Umbilical cord (tissue), 1 donor: ENCODE measurements at regions not wholly inside any gene's neighbourhood (a gene's known extent, or its start where the extent isn't known, plus 50 kb on each side); places are given as distances from the start of the nearest gene placed in this dataset.

Experiments used
- DNase-seq: peaks from one replicate; pipeline ENCODE4 v3.0.0-alpha.2; 2015; ENCODE audit warnings: low spot score

DNA sequence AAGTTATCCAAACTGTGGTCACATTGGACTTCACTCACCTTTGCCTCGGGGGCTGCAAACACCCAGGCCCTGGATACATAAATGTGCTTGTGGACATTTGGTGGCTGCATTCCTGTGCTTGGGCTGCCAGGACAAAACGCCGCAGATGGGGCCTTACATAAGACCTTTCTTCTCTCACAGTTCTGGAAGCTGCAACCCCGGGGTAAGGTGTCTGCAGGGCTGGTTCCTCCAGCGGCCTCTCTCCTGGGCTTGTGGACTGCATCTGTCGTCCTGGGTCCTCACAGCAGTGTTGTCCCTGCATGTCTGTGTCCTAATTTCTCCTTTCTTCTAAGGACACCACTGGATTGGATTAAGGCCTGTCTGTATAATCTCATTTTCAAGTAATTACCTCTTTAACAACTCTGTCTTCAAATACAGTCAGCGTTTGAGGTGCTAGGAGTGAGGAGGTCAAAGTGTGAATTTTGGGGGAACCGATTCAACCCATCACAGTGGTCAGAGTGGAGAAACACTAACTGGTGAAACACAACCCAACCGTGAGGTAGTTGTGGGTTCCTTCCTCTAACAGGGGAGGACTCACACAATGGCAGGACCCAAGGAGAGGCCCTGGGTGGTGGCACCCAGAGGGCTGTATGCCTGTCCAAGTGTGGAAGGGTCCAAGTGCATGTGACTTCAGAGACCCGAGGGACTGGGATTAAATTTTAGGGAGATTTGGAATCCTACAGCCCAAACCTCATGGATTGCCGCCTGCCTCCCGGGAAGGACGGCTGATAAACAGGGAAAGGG is 415.6 kb downstream of the IRX2 start:
- DNase-seq: no peak

DNA sequence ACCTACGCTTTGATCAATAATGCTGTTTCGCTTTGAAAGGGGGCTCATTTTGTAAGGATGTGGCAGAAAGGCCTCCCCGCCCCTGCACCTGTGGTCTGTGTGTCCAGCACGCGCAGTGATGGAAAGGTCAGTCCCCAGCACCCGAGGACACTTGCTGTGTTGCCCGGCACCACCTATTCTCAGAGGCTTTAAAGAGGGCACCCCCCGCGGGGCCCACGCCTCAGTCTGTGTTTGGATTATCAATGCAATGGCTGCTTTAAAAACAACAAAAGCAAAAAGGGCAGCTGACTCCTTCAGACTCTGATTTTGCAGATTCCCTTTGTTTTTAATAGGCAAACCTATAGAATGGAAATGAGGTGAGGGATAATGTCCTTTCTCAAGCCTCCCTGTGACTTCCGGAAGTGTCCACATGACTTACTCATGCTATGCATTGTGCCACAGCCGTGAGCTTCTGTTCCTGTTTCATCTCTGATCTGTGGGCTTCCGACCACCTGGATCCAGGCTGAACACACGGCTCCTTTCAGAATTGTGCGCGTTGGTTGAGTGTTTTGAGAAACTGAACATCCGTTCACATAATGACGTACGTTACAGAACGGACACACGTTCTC is 416.2 kb downstream of the IRX2 start:
- no peak for DNase-seq

DNA sequence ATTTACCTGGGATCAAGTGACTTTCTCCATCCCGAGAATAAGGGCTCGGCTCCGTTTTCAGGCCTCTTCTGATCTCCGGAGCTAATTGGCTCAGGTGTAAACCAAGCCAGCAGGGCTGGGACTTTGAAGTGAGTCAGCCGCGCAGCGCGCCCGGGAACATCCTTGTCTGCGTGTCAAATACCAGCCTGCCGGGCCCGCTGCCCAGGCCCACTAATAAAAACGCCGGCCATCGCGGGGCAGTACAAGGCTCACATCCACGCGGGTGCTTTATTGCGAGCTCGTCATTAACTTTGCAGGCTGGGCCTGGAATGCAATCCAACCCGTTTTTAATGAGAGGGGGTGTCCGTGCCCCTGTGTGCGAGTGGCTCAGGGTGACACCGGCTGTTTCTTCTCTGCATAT is 416.8 kb downstream of the IRX2 start:
- DNase-seq: peak; percentile 12

DNA sequence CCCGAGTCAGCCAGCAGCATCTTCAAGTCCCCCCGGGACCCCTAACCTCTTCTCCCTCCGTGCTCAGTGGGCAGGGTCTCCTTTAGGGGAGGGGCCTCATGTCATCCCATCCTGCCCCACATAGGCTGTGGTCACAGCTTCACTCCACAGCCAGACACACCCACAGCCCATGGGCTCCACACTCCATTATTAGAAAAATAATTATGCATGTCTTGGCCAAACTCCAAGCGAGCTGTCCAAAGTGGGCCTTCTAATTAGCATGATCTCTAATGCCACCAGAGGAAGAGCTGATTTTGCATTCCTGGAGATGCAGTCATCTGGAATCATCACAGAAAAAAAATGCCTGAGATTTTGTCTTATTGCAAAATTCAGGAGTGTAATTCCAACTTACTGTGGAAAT is 418.2 kb downstream of the IRX2 start:
- DNase-seq: peak; percentile 21

DNA sequence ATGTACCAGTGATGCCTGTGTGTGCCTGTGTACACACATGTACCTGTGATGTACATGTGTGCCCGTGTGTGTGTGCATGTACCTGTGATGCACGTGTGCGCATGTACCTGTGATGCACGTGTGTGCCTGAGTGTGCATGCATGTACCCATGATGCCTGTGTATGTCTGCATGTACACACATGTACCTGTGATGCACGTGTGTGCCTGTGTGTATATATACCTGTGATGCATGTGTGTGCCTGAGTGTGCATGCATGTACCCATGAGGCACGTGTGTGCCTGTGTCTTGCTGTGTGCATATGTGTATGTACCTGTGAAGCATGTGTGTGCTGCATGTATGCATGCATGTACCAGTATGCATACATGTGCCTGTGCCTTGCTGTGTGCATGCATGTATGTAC is 419.0 kb downstream of the IRX2 start:
- DNase-seq: no peak

DNA sequence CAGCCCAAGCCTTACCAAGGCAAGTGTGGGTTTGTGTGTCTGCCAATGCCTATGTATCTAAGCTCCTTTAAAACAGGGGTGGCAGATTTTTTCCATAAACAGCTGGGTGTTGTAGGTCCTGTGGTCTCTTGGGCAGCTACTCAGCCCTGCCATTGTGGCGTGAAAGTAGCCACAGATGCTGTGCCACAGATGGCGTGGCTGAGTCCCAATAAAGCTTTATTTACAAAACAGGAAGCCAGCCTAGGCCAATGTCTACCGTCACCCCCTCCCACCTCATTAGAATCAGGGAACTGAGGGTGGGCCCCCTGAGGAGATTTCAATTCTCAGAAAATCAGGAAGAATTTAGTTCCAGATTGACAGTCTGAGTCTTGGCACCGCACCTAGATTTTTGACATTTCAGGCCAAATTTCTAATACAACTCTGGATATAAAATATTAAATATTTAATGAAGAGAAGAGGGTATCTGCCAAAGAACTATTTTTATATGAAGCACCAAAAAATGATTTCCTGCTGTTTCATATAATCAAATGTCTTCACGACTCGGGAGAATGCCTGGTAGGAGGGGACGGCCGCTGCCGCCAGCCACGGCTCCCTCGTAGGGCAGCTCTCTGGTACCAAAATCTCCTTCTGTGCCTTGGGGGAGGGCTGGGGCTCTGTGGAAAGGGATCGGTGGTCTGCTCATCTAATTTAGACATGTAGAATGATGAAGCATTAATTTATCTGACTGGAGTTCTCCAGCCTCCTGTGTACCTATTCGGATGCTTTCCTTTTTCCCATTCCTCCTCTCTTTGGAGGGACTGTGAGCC is 420.9 kb downstream of the IRX2 start:
- no peak for DNase-seq

DNA sequence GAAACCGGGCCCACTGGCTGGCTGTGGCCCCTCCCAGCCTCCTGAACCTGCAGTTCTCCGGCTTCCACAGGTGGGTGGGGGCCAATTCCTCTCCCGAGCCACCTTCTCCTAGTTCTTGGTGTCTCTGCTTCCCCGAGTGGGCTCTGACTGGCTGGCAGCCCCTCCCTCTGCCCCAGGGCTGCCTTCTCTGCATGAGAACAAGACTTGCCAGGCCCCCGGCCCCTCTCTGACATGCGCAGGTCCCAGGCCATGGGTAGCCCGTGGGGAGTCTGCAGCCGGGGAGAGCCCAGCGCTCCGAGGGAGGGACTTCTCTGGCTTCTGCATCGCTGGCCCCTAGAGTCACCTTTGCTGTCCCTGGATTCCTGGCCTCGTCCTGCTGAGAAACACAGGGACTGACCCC is 421.7 kb downstream of the IRX2 start:
- DNase-seq: no peak

DNA sequence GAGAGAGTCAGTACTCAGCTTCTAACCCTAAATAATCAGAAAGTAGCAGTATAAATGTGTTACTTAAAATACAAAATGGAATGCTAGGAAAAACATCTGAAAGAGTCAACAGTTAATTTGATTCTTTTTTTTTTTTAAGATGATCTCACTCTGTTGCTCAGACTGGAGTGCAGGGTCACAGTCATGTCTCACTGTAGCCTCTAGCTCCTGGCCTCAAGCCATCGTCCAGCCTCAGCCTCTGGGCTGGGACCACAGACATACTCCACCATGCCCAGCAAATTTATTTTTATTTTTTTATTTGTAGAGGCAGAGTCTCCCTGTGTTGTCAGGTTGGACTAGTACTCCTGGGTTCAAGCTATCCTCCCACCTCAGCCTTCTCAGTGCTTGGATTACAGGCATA is 424.9 kb downstream of the IRX2 start:
- DNase-seq: no peak

DNA sequence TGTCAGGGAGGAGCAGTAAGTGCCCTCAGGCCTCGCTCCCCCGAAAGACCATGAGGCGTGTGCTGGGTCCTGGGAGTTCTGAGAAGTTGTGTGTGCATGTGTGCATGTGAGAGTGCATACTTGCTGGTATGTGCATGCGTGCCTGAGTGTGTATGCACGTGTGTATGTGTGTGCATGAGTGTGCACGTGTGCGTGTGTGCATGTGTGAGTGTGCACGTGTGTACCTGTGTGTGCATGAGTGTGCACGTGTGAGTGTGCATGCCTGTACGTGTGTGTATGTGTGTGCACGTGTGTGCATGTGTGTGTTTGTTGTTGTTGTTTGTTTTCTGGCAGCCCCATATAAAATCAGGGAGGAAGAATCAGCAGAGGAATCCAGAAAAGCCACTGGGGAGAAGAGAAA is 426.7 kb downstream of the IRX2 start:
- DNase-seq: no peak

DNA sequence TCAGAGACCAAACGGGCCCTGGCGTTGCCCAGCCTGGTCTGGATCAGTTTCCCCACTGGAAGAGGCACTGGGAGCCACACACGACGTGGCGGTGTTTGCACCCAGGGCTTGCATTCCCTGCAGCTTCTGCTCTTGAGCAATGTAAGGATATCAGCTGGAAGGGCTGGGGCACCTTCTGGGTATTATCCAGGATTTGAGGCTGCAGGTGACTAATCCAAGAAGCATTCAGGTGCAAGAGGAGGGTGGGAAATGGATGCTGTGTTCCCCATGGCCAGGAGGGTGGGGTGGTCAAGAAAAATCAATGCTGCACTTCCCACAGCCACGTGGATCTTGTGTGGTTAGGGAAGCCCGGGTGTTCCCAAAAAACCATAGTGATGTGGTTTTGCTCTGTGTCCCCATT is 430.9 kb downstream of the IRX2 start:
- DNase-seq: no peak

DNA sequence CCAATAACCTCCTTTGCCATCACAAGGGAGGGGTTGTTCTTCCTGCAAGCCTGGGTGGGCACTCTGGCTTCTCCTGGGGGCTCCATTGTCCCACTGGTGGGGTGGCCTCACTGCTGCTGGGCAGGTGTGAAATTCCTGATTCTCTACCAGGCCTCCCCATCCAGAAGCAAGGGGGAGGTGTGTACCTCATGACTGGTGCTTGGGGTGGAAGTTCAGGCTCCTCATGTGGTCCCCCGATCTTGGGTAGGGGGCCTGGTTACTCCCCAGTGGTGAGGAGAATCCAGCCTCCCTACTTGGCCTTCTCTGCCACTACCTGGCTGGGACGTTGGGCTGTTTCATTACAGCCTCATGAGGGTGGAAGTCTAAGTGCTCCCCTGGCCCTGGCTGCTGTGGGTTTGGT is 433.9 kb downstream of the IRX2 start:
- DNase-seq: no peak

DNA sequence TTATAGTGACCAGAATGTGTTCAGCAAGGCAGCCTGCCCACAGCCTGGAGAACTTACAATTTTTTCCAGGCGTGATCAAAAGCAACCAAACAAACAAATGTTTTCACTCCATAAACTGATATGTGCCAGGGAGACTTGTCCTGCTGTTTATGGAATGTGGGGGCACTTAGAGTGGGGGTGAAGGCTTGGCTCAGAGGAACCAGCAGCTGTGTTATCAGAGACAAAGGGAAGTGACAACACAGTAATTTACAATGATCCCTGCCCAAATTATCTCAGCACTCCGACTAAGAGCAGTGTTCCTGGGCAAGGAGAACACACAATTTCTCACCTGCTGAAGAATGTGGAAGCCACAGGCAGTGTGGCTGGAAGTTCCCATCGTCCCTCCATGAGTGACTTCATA is 429.1 kb upstream of the IRX4 start:
- DNase-seq: no peak

DNA sequence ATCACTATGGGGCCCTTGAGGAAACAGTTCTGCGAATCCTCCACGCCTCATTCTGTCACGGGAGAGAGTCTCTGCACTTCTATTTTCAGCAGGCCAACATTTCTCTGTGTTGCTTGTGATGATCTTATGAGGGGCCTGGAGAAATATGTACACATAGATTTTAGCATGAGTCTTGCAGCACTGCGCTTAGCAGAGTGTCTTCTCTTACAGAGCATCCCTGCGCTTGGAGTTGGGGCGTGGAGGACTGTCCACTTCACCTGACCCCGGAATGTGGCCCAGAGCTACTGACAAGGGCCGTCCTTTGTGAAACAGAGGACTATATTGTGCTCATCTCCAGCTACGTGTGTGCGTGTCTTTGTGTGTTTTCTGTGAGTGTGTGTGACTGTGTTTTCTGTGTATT is 428.2 kb upstream of the IRX4 start:
- no peak for DNase-seq

DNA sequence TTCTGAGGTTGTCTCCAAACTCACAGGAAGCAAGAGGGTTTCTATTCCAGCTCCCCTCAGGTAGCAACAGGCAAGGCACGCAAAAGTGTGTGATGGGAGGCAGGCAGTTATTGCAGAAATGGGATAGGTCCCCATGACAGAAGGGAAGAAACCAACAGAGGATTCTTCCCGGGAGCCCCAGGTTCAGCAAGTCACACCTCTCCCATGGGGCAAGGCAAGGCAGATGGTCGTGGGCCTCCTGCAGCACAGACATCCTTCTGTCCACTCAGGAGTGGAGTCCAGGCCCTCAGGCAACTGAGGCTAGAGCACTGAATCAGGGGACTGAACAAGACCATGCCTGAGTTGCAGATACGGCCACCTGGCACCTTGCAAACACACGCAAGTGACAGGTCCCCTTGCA is 424.9 kb upstream of the IRX4 start:
- no peak for DNase-seq

DNA sequence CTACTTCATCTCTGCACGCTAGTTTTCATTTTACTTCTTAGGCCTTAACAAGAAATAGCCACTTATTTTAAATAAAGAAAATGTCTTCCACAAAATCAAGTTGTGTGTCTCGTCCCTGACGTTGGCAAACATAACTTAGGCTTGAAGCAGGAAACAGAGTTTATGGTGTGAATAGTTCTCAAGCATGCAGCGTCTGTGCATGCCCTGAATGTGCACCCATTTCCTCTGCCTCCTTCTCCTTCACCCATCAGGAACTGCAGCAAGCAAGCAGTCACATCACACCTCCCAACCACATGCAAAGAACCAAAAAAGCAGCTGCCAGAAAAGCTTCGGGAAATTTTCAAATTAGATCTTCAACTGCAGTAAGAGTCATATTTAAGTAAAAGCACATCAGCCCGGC is 424.0 kb upstream of the IRX4 start:
- DNase-seq: no peak

DNA sequence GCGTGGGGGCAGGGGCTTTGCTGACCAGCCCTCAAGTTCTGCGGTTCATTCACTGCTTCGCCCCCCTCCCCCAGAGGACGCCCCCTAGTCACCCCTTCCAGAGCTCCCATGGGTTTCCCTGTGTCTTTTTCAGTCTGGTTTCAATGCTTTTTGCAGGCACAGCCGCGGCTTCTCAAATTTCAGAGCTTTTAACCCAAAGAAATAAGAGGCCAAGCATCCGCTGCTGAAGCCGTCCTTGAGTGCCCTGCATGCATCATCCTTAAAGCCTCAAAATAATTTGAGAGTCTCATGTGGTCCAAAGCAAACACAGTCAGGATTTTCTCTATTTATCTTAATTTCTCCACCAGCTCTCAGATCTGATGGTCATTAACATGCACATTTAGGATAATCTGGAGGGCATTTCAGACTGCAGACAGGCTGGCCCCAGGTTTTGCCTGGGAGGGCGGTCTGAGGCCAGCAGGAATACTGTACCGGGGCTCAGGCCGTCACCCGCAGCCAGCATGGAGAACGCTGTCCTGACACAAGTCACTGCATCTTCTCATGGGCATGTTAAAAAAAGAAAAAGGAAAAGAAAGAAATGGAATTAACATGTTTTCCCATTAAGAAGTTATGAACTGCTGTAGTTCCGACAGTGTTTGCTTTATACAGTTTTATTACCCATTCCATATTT is 420.8 kb upstream of the IRX4 start:
- peak; percentile 14 for DNase-seq

DNA sequence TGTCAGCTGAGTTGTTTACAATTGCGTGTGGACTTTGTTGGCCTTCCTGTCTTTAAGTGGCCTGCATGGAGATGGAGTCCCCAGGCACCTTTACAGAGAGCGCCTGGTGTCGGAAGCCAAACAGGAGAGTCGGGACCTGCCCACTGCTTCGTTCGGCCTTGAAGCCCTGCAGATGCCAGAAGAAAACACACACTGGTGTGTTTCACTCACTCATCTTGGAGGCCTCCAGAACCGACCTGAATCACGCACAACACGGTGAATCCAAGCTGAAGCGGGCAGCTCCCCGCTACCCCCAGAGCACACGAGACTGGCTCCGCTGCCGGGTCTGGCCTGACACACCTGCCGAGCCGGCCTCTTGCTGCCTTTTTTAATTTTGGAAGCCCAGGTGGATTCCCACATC is 419.4 kb upstream of the IRX4 start:
- no peak for DNase-seq

DNA sequence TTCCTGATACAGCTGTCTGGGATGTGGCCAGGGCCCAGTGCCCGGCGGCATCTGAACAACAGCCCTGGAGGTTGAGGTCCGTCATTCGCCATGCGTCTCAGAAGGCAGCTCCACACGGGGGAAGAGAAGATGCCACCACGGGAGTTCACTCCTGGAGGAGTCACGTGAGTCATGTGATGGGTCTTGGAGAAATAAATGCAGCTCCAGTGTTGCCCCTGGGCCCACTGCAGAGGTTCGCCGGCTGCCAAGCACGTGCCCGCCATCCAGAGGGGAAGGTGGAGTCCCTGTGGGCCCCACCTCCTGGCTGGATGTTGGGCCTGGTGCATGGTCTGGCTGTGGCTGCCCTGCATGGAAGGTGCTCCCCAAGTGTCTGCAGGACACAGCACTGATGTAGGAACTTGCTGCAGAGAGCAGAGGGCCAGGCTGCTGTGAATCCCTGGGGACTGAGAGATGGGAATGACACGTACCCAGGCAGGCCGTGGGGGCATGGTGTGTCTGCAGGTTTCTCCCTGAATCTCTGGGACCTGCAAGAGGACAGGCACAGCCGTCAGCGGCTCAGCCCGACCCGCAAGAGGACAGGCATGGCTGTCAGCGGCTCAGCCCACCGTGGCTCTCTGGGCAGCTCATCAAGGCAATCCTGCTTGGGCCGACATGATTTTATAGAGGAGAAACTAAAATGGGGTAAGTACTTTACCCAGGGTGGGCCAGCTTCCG is 418.3 kb upstream of the IRX4 start:
- no peak for DNase-seq

DNA sequence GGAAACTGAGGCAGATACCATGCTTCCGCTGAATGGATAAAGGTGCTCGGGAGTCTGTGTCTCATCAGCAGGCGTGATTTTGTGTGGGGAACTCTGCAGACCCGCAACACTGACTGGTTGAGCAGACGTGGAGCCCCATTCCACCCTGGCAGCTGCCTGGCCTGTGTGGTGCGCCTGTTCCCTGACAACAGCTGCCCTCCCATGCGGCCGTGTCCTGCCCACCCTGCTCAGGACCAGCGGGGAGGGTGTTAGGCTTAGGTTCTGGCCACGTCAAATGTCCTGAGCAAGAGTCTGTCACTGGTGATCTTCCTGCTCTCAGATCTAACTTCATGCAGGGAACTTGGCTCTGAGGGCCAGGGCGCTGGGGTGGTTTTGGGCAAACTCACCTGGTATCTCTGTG is 417.7 kb upstream of the IRX4 start:
- DNase-seq: no peak

DNA sequence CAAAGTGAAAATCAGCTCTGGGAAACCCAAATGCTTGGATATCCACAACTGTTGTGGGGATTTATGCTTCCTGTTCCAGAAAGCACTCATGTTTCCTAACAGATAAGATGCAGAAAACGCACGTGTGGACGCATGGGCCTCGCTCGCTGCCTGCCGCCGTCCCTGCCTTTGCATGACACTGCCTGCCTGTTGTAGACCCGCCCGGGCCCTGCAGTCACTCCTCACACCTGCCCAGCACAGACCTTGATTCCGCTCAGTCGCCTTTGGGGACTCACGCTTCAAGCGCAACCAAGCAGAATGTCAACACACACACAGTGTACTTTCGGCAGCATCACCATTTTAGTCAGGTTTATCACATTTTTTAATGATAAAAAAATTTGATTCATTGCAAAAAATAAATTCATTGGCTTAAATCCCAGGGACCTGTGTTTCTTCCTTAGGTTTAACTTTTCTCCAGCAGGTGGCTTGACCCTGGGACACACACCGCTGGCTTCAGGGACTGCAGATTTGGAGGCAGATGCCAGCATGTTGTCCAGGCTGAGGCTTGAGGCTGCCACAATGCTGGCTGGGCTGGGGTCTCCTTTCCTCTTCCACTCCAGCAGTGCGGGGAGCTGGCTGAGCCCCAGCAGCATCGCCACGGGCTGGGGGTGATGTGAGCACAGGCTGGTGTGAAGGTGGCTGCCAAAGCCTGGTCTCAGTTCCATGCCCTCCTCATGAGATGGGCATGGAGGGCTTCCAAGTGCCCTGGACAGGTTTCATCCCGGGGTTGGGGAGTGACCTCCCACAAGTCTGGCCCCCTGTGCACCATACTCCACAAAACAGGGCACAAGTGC is 416.9 kb upstream of the IRX4 start:
- DNase-seq: no peak

DNA sequence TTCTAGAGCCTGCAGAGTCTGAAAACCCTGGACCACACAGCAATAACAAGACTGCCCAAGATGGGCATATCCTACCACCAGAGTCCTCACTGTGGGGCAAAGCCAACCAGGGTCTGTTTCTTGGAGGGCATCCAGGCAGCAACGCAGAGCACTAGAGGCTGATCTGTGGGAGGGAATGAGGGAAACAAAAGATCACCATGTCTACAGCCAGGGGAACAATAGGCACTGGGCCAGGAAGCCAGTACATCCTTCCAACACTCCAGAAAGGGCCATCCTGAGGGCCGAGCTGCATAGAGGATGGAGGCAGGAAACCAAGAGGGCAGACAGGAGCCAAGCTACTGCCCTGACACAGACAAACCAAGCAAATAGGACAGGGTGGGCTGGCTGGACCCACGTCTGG is 416.1 kb upstream of the IRX4 start:
- DNase-seq: no peak
